DND-41 (cell line): ENCODE measurements at regions not wholly inside any gene's neighbourhood (a gene's known extent, or its start where the extent isn't known, plus 50 kb on each side); places are given as distances from the start of the nearest gene placed in this dataset.

Source experiments
- CTCF ChIP-seq: IDR thresholded peaks from 2 replicates; pipeline ENCODE4 v1.5.1; 2012; ENCODE audit warnings: borderline replicate concordance, low read length, moderate library complexity, mild to moderate bottlenecking; ENCODE audit not compliant: poor library complexity, severe bottlenecking; ENCODE audit errors: extremely low read depth
- EZH2 ChIP-seq: IDR thresholded peaks from 3 replicates; pipeline ENCODE4 v1.6.1; 2012; ENCODE audit warnings: borderline replicate concordance, low read depth, mild to moderate bottlenecking, moderate library complexity, low read length, inconsistent platforms; ENCODE audit not compliant: severe bottlenecking

GRCh38 chr6:3620937-3621336, 130.6 kb downstream of the PXDC1 start:
- no peak for TF ChIP-seq CTCF
- TF ChIP-seq EZH2, result no peak
